Thyroid gland (tissue), 4 donors: ENCODE measurements at regions not wholly inside any gene's neighbourhood (a gene's known extent, or its start where the extent isn't known, plus 50 kb on each side); places are given as distances from the start of the nearest gene placed in this dataset.

Experiments used
- CTCF ChIP-seq, 6 experiments: fragments of 200-600 bp in 3 of 6; fragments of 450-650 bp in 3 of 6; sonication (generic) in 3 of 6; IDR thresholded peaks; one replicate each; pipeline ENCODE4 v1.5.1; 2016 to 2019; ENCODE audit warnings: antibody characterized with exemption in 6 of 6, mild to moderate bottlenecking in 2 of 6, inconsistent platforms in 1 of 6, moderate library complexity in 1 of 6
- POLR2A ChIP-seq, 2 donors: fragments of 450-650 bp; IDR thresholded peaks; one replicate each; pipeline ENCODE4 v1.6.1; 2017; ENCODE audit warnings: antibody characterized with exemption in 2 of 2, mild to moderate bottlenecking in 2 of 2, moderate library complexity in 1 of 2

- TF ChIP-seq CTCF (IDR thresholded peaks at IDR 0.05) (no peak), POLR2A (IDR thresholded peaks at IDR 0.05) (no peak)
Measured at GRCh38 chr5:173835661-173836060, 52.5 kb upstream of the CPEB4 start.
